COLO668 (cell line): ENCODE measurements at regions not wholly inside any gene's neighbourhood (a gene's known extent, or its start where the extent isn't known, plus 50 kb on each side); places are given as distances from the start of the nearest gene placed in this dataset.
A peak's percentile ranks its signal among the peaks of the same experiment; 100 is the strongest.

Experiments
- DNase-seq: peaks from one replicate; lab custom pipeline; 2025; ENCODE audit not compliant: unreplicated experiment; lab: John Stamatoyannopoulos, UW

GRCh38 chr2:168338292-168338691 is 90.9 kb upstream of the STK39 start:
- no peak for DNase-seq

GRCh38 chr2:168338803-168339437 is 91.5 kb upstream of the STK39 start:
- no peak for DNase-seq

- no peak for DNase-seq
Observed at GRCh38 chr2:168340931-168341330, 93.5 kb upstream of the STK39 start.

- DNase-seq = no peak
Observed at GRCh38 chr2:168343586-168343985, 96.2 kb upstream of the STK39 start.

- DNase-seq = no peak
Observed at GRCh38 chr2:168344706-168345105, 97.3 kb upstream of the STK39 start.

GRCh38 chr2:168345601-168346000 is 98.2 kb upstream of the STK39 start:
- no peak for DNase-seq

- peak; percentile 64 for DNase-seq
Observed at GRCh38 chr2:168346725-168347477, 99.5 kb upstream of the STK39 start.

GRCh38 chr2:168348076-168348475 is 100.7 kb upstream of the STK39 start:
- DNase-seq = peak; percentile 25

- no peak for DNase-seq
Observed at GRCh38 chr2:168350380-168350779, 103.0 kb upstream of the STK39 start.

GRCh38 chr2:168353251-168353650 is 102.8 kb upstream of the CERS6 start:
- no peak for DNase-seq

- DNase-seq = no peak
Observed at GRCh38 chr2:168354499-168354898, 101.6 kb upstream of the CERS6 start.

- DNase-seq = peak; percentile 27
Observed at GRCh38 chr2:168355121-168355520, 101.0 kb upstream of the CERS6 start.

- no peak for DNase-seq
Observed at GRCh38 chr2:168355779-168356476, 100.1 kb upstream of the CERS6 start.

- DNase-seq = no peak
Observed at GRCh38 chr2:168356477-168356835, 99.6 kb upstream of the CERS6 start.

GRCh38 chr2:168357797-168358472 is 98.1 kb upstream of the CERS6 start:
- no peak for DNase-seq

- no peak for DNase-seq
Observed at GRCh38 chr2:168359082-168359481, 97.0 kb upstream of the CERS6 start.

- no peak for DNase-seq
Observed at GRCh38 chr2:168363347-168364092, 92.6 kb upstream of the CERS6 start.

GRCh38 chr2:168365094-168365621 is 90.9 kb upstream of the CERS6 start:
- no peak for DNase-seq

- no peak for DNase-seq
Observed at GRCh38 chr2:168369031-168369430, 87.0 kb upstream of the CERS6 start.

GRCh38 chr2:168371273-168372019 is 84.6 kb upstream of the CERS6 start:
- no peak for DNase-seq
